Mammary epithelial cell (primary cell): ENCODE measurements at regions not wholly inside any gene's neighbourhood (a gene's known extent, or its start where the extent isn't known, plus 50 kb on each side); places are given as distances from the start of the nearest gene placed in this dataset.

ENCODE experiments used
- EZH2 ChIP-seq: IDR thresholded peaks from 2 replicates; pipeline ENCODE4 v1.6.1; 2012; ENCODE audit warnings: low read length, inconsistent platforms, borderline replicate concordance
- TF ChIP-seq, protein P1 (sequence below), 2 donors: IDR thresholded peaks in 1 of 2; conservative IDR thresholded peaks in 1 of 2; 2 replicates each; pipeline ENCODE4 v1.5.1; 2011 to 2012; ENCODE audit warnings: inconsistent platforms in 2 of 2, low read length in 2 of 2, mild to moderate bottlenecking in 2 of 2, control low read depth in 1 of 2, low read depth in 1 of 2; ENCODE audit not compliant: insufficient read depth in 1 of 2; ENCODE audit errors: extremely low read depth in 1 of 2

- TF ChIP-seq, protein P1, sequence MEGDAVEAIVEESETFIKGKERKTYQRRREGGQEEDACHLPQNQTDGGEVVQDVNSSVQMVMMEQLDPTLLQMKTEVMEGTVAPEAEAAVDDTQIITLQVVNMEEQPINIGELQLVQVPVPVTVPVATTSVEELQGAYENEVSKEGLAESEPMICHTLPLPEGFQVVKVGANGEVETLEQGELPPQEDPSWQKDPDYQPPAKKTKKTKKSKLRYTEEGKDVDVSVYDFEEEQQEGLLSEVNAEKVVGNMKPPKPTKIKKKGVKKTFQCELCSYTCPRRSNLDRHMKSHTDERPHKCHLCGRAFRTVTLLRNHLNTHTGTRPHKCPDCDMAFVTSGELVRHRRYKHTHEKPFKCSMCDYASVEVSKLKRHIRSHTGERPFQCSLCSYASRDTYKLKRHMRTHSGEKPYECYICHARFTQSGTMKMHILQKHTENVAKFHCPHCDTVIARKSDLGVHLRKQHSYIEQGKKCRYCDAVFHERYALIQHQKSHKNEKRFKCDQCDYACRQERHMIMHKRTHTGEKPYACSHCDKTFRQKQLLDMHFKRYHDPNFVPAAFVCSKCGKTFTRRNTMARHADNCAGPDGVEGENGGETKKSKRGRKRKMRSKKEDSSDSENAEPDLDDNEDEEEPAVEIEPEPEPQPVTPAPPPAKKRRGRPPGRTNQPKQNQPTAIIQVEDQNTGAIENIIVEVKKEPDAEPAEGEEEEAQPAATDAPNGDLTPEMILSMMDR (conservative IDR thresholded peaks at IDR 0.05 in 1 of 2, IDR thresholded peaks at IDR 0.05 in 1 of 2; ENCODE audit: extremely low read depth in 1 of 2, insufficient read depth in 1 of 2, low read depth in 1 of 2, low read length in 2 of 2) = no peak
- no peak for TF ChIP-seq EZH2
These were observed 822.0 kb downstream of the TNS3 start for GRCh38 chr7:46759711-46760480.
